Fibroblast of skin of scalp (primary cell): ENCODE measurements at regions not wholly inside any gene's neighbourhood (a gene's known extent, or its start where the extent isn't known, plus 50 kb on each side); places are given as distances from the start of the nearest gene placed in this dataset.

Experiments used
- DNase-seq: peaks from one replicate; pipeline ENCODE4 v3.0.0-alpha.2; 2013

DNA sequence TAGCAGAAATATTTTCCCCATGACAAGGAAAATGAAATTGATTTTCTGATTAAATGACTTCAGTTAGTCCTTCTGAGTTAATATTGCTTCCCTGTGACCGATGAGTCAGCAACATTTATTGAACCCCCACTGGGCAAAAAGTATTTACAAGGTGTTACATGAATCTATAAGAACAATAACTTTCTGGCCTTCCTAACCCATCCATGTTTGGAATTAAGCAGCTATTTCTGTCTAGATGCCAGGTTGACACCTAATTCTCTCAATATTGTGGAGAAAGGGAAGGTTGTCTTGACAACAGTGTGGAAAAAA lies 112.9 kb upstream of the JAZF1 start:
- peak; percentile 36 for DNase-seq

DNA sequence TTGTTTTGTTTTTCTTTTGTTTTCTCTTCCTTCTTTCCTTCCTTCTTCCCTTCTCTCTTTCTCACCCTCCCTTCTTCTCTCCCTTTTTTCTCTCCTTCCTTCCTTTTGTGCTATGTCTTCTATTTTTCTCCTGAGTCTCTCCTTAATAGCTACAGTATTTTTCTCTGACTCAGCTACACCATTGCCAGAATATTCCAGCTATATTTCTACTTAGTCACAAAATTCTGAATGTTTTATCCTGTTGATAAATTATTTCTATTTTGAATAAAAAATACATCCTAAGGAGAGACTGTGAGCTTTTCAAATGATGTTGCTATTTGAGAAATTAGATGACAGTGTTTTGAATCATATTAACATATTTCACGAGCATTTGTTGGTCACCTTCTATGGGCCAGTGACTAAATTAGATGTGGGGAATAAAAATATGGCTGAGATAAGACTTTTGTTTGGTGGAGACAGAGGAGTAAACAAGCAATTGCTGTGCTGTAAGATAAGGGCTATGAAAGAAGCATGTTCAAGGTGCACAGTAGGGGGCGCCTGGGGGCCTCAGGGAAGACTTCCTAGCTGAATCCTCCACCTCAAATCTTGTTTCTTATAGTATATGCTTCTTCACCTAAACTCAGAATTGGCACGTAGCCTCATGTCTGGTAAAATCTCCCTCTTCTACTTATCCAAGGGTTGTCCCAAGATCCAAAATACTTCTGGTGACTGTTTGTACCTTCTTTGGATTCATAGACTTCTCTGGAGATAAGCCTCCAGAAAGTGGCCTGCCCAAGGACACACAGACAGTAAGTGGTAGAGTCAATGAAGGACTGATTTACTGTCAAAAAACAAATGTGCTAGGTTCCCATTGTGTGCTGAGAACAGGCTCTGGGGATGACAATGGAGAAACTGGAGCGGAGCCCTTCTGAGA lies 115.5 kb upstream of the CREB5 start:
- DNase-seq, result peak; percentile 37

DNA sequence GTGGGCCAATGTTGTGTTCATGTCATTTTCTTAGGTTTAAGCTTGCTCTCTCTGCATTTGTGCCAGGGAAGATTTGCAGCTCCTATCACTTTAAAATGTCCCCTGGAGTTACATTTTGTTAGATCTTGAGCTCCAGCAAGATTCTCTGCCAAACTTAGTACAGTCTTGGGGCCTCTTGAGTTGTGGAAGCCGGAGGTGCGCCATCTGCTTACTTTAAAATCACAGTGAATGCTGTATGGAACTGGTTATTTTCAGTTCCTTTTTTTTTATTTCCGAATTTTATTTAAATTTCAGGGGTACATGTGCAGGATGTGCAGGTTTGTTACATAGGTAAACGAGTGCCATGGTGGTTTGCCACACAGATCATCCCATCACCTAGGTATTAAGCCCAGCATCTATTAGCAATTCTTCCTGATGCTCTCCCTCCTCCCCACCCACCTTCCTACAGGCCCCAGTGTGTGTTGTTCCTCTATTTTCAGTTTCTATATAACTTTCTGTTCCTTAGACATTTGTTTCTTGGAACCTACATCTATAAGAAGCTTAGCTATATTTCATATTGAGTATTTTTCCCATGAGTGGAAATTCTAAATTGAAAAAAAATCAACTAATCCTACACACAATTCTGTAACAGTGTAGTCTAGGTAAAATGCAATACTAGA lies 114.4 kb upstream of the CREB5 start:
- DNase-seq, result no peak

DNA sequence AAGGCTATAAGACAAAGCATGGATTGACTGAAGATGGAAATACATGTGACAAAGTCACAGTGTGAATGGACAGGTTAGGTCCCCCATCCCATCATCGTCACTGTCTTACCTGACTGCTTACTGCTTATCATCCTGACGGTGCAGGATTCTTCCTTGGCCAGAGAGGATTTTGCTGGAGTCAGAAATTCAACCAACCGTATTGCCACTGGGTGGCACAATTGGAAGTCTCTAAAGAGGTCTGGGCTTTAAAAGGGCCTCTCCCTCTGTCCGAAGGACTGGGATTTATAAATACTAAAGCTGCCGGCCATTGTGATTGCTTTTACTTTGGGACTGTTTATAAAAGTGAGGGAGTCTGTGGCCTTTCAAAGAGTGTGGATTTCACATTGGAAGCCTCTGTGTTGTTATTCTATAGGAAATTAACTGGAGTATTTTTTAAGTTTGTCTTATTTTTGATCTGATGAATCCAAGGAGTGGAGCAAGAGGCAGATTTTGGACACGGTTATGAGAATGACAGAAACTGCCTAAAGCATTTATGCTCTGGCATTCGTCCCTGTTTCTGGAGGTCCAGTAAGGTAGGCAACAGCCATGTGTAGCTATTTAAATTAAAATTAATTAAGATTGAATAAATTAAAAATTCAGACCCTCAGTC lies 113.3 kb upstream of the CREB5 start:
- peak; percentile 70 for DNase-seq

DNA sequence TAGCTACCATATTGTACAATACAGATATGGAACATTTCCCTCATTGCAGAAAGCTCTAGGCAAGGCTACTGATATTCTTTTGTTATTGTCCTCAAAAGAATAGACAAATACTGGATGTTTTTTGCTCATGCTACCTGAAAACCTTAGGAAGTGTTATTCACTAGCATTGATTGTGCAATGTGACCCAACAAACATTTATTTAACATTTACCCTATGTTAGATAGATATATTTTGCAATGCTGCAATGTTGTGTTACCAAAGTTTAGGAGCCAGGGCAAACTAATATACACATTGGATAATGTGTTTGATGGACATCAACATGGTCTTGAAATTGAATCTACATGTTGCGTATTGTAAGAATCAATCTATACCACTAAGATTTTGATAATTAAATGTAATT lies 112.8 kb upstream of the CREB5 start:
- no peak for DNase-seq

DNA sequence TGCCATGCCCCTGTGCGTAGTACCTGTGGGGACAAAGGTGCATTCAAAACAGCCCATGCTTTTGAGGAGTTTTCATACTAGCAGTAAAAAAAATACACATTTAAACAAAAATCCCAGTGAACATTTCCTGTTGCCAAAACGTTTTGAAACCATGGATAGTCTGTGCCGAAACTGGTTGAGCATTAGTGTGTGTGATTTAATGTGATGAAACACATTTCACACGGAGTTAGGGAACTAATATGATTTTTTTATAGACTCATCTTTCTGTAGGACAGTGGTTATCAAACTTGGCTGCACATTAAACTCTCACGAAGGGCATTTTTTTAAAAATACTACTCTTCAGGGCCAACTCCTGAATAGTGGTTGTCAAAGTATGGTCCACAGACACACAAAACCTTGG lies 111.8 kb upstream of the CREB5 start:
- DNase-seq, result no peak

DNA sequence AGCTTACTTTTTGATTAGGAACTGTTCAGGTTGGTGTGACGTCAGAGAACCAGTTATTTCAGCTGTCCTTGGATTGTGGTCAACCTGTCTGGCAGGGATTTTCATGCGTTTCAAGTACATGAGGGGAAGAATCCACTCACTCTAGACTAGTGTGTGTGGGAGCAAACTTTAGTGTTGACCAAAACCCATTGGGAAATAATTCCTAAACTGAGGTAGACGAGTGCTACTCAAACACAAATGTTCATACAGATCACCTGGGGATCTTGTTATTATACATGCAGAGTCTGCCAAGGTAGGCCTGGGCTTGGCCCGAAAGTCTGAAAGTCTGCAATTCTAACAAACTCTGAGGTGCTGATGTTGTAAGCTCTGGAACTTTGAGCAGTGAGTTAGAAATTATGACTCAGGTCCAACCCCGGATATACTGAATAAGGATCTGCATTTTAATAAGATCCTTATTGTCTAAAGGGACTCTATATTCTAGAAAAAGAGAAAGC lies 111.1 kb upstream of the CREB5 start:
- peak; percentile 45 for DNase-seq

DNA sequence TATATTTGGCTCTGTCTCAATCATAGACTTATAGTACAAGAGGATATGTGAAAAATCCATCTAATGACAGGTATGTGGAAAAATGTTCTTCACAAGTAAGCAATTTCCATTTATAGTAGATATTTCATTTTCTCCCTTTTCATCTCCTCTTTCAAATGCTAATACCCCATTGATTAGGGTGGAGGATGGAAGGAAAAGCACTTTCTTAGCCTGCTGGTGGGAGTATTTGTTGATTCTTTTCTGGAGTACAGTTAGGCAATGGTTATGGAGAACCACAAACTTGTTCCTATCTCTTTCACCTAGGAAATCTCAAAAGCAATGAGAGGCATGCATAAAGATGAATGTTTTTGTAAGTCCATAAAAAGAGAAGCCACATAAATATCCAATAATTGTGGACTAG lies 108.0 kb upstream of the CREB5 start:
- no peak for DNase-seq

DNA sequence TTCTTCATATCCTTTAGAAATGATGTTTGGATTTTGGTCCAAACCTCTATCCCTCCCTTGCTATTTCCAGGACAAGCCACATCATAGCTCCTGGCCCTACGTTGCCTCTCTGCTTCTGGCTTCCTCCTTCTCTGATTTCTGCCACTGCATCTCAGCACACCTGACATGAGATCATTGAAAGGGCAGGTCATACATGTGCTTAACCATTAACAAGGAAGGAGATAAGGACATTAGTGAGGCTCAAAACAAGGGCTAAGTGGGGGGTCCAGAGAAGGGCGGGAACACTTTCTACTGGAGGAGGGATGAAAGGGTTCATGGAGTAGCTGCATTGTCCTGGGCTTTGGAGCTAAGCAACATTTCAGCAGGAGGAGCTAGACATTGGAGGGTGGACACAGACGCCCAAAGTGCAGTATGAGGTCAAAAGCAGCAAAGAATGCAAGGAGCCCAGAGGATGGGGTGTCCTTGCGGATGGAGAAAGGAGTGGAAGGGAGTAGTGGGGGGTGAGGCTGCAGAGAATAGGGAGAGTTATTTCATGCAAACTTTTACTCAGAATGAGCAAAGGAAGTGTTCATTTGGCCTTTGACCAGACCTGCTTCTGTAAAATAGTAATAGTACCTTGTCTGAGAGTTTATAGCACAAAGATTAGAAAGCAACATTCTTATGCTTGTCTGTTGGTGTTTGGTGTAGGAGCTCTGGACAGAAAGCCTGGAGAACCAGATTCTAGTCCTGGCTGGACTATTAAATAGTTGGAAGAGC lies 102.4 kb upstream of the CREB5 start:
- DNase-seq, result no peak

DNA sequence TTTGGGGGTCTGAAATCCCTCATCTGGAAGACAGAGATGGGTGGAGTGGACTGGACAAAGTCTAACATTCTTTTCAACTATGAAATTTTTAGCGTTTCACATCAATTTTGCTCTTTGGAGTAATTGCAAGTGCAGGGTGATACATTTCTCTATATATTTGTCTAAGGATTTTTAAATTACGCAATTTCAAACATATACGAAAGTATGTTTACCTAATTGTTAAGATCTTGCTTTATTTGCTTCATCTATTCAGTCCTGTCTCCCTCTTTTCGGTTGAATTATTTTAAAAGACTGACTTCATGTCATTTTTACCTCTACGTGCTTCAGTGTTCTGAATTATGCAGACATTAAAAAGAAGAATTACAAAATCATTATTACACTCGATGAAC lies 101.9 kb upstream of the CREB5 start:
- no peak for DNase-seq

DNA sequence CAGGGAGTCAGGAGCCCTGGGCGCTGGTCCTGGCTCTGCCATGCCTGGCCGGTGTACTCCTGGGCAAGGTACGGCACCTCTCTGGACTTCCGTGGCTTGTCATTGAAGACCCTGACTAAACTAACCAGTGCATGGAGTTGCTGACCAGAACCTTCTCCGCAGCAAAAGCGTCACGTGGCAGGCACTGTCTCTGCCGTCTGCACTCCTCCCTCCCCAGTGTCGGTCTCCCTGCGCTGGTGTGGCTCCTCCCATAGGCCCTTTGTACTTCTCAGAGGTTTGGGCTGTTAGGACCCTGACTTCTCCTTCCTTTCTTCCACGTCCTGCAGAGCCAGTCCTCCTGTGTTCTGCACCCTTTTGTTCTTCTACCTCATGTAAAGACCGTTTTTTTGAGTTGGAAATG lies 100.6 kb upstream of the CREB5 start:
- DNase-seq, result no peak

DNA sequence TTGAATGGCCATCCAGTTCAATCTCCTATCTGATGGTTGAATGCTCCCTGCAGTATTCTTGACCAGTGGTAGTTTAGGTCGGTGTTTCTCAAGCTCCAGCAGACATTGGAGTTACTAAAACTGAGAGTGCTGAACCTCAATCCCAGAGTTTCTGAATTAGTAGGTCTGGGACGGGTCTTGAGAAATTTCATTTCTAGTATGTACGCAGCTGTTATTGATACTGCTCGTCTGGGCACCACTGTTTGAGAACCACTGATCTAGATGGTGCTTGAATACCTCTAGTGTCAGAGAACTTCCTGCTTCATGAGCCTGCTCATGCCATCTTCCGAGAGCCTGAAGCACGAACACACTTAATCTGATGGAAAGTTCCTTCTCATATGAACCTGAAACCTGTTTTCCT lies 99.4 kb upstream of the CREB5 start:
- DNase-seq, result no peak

DNA sequence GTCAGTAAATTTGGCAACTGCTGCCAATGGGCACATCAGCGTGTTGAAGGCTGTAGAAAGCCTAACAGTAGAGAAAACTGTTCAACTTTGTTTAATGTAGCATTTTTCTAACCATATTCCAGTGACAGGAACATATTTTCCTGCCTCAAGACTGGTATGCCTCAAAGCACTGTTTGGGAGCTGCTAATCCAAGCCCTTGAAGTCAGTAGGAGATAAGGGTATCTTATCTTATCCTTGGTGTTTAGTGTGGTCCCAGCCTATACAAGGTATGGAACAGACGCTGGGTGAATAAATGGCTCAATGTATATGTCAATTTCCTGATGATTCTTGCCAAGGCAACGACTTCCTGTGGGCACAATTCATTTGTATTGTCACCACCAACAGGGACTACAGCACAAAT lies 97.5 kb upstream of the CREB5 start:
- DNase-seq, result no peak

DNA sequence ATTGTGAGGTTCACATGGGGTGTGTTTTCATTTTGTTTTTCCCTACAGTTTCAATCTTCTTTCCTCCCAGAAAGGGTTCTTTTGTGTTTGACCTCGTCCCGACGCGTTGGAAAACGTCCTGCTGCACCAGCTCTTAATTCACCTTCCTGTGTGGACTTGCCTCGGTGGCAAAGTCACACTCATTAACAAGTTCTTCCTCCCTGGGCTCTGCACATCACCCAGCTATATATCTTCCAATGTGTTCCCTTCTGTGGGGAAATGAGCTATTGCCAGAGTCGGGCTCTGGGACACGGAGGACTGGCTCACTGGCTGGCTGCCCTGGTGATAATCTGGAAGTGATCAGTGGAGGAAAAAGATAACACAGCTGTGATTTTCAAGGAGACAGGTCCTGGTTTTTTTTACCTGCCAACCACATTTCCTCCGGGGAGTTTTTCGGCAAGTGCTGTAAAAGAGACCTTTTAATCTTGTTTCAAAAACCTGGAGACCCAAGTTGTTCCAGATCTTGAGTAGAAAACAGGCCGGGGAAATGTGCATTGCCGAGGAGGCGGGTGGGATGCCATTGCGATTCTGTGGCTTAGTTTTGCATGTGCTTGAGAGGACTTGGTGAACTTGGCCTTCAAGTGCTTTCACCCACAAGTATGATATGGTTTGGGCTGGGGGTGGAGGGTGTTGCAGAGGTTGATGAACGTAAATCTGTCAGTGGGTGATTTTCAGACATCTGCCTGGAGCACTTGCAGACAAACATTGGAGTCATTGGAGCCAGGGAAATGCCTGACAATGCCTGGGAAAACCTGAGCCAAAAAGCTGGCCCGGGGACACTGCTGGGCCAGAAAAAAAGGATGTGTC lies 96.5 kb upstream of the CREB5 start:
- no peak for DNase-seq

DNA sequence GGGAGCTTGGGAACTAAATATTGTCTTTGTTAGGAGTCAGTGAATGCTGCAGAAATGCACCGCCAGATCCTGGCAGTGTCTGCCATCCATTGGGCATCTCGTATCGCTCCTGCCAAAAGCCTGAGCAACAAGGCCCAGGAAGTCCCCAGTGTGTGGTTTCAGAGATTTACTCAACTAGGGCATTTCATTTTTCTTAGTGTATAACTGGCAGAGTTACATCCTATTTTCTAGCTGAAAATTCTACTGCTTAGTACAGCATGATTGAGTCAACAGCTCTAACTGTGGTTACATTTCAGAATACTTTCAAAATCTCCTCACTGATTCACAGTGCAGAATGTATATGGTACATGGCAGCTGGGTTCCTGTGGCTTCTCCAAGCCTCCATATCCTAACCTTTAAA lies 95.8 kb upstream of the CREB5 start:
- peak; percentile 64 for DNase-seq

DNA sequence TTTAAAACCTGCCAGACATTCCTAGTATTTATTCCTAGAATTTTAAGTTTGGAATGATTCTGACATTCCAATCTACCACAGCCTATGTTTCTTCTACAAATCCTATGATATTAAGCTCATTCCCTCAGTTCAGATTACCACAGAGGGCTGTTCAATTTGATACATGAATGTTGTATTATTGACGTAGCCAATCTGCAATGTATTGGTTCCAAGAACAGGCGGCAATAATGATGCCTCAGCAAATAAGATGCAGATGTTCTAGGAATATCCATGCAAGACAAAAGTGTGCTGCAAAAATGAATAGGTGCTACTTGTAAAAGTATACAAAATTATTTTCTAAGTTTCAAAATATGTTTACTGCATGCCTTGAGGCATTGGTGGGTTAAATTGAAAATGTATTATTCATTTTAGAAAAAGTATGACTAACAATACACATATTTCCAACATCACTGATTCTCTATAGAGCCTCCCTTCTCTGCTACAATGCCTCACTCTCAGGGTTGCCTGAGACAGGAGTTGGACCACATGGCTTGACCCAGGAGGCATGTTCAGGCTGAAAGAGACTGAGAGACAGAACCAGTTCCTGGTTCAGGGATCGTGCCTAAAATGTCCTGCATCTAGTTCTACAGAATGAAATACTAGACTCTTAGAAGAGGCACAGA lies 94.1 kb upstream of the CREB5 start:
- DNase-seq, result no peak

DNA sequence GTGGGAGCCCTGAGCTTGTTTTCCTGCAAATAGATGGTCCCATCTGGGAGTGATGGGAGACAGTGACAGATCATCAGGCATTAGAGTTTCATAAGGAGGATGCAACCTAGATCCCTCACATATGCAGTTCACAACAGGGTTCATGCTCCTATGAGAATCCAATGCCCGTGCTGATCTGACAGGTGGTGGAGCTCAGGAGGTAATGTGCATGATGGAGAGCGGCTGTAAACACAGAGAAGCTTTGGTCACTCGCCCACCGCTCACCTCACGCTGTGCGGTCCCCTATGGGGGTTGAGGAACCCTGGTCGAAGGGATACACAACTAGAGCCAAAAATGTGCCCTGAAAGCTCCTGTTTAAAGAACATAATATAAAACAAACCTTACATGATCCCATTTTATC lies 88.5 kb upstream of the CREB5 start:
- no peak for DNase-seq

DNA sequence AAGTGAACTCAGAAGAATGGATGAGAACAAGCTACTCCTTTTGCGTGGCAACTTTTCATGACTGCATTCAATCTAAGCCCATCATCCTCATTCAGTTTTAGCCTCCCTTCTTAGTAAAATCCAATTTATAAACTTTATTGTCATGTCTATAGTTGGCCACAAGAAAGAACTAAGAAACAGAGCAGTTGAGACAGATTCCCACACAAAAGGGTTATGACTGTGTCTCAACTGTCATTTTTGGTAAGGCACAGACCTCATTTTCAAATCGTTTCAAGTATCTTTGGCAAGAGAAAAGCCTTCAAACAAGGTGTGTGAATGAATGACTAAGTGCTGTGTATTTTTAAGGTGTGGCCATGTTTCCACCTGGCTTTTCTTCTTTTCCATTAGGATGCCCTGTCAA lies 84.2 kb upstream of the CREB5 start:
- DNase-seq, result no peak

DNA sequence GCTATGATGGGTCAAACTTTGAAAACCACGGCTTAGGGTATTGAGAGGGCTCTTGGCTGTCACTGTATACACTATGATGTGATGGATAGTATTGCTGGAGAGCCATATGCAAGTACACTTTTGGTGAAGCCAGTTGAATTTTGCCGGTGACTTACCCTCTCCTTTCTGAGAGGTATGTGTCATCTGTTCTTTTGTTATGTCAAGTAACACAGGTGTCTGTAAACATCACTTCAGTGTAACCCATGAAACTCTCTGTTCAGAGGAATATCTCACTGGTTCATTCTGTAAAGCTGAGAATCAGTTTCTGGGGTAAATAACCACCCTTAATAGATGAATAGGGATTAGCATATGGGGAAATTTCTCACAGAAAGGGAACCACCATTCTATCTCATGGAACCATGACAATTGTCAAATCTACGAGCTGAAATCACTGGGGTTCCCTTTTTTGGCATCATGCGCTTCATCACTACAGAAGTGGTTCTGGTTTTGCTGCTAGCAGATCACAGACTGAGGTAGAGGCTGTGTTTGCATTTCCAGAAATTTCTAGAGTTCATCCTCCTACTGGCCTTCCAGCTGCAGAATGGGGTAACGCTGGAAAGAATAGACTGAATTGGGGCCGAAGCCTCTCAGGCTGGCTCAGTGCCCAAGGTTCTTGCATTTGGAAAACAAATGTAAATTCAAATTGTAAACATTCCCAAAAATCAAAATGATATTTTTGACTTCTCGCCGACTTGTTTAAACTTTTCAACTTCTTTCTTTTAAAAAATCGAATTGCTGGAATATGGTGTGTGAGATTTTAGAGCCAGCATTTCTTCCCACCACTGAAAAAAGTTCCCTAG lies 83.3 kb upstream of the CREB5 start:
- no peak for DNase-seq

DNA sequence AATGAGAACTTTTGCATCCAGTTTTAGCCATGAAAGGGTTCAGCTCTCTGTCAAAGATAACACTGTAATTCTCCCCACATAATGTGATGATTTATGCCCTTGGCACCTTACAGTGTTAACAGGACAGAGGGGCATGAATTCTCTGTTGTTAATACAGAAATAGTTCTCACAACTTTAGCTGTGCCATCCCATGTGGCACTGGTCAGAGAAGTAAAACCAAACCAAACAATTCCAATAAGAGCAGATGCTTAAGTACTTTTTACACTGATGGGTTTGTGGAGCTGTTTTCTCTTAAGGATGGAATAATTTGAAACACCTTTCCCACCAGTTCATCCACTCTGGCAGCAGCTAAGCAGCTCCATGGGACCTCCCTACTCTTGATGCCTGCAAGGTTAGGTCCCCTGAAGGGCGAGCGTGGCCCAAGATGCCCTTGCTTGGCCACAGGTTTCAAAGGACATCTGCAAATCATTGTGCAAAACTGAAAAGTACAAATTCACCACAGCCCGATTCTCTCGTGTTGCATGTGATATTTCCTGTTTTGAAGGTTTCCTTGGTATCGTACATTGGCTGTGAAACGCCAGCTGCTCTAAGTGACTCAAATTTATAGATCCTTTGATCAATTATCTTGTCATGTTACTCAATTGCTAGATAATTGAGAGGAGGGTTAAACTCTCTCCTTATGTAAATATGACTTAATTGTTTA lies 82.5 kb upstream of the CREB5 start:
- no peak for DNase-seq
